Endodermal cell (in vitro differentiated cells): ENCODE measurements at regions not wholly inside any gene's neighbourhood (a gene's known extent, or its start where the extent isn't known, plus 50 kb on each side); places are given as distances from the start of the nearest gene placed in this dataset.

Experiments used
- DNase-seq: peaks from one replicate; pipeline ENCODE4 v3.0.0-alpha.2; 2017
- H3K27ac ChIP-seq: 2 replicates; pipeline ENCODE4 v1.5.1; 2013; ENCODE audit warnings: mild to moderate bottlenecking, low read depth, low read length, moderate library complexity
- H3K27me3 ChIP-seq: 2 replicates; pipeline ENCODE4 v1.6.1; 2013; ENCODE audit warnings: mild to moderate bottlenecking, low read length, moderate library complexity; ENCODE audit not compliant: insufficient read depth, control insufficient read depth, poor library complexity, severe bottlenecking
- H3K36me3 ChIP-seq: 2 replicates; pipeline ENCODE4 v1.7.0; 2013; ENCODE audit warnings: mild to moderate bottlenecking, low read length, moderate library complexity; ENCODE audit not compliant: control insufficient read depth, insufficient read depth
- H3K4me1 ChIP-seq: one replicate; pipeline ENCODE4 v1.7.0; 2013; ENCODE audit warnings: low read length; ENCODE audit not compliant: control insufficient read depth, insufficient read depth
- H3K4me3 ChIP-seq: 2 replicates; pipeline ENCODE4 v1.5.1; 2013; ENCODE audit warnings: mild to moderate bottlenecking, low read length, moderate library complexity
- H3K9ac ChIP-seq: 2 replicates; pipeline ENCODE4 v1.6.1; 2013; ENCODE audit warnings: mild to moderate bottlenecking, low read length, moderate library complexity; ENCODE audit not compliant: poor library complexity, severe bottlenecking; ENCODE audit errors: extremely low read depth
- H3K9me3 ChIP-seq: 2 replicates; pipeline ENCODE4 v1.6.1; 2013; ENCODE audit warnings: mild to moderate bottlenecking, low read length, moderate library complexity; ENCODE audit not compliant: control insufficient read depth
- H3K27ac Mint-ChIP-seq: 2 replicates; pipeline ENCODE4 v1.8.0; 2020; ENCODE audit warnings: mixed read lengths
- H3K27me3 Mint-ChIP-seq: 2 replicates; pipeline ENCODE4 v1.8.0; 2021; ENCODE audit warnings: mild to moderate bottlenecking, mixed read lengths; ENCODE audit not compliant: insufficient read depth
- H3K36me3 Mint-ChIP-seq: 2 replicates; pipeline ENCODE4 v1.8.0; 2020; ENCODE audit warnings: low read depth, mixed read lengths
- H3K4me1 Mint-ChIP-seq: 2 replicates; pipeline ENCODE4 v1.8.0; 2020; ENCODE audit warnings: mixed read lengths
- H3K4me3 Mint-ChIP-seq: 2 replicates; pipeline ENCODE4 v1.8.0; 2020; ENCODE audit warnings: mild to moderate bottlenecking, moderate library complexity, mixed read lengths
- H3K9me3 Mint-ChIP-seq: 2 replicates; pipeline ENCODE4 v1.8.0; 2020; ENCODE audit warnings: mild to moderate bottlenecking, mixed read lengths
- WGBS, 2 experiments: methylation state at CpG; one replicate each; pipeline versions ENCODE4 v1.1.5 to v1.1.7; 2013; ENCODE audit warnings: missing lambda C conversion rate in 2 of 2, mixed read lengths in 1 of 2; ENCODE audit not compliant: insufficient coverage in 1 of 2, insufficient read length in 1 of 2; 5-methylcytosine and 5-hydroxymethylcytosine counted together
- TF ChIP-seq, protein P1 (sequence below): fragments of 200-600 bp; sonication (generic); conservative IDR thresholded peaks from 2 replicates; pipeline ENCODE4 v1.5.0; 2021; ENCODE audit warnings: antibody characterized with exemption, mild to moderate bottlenecking

DNA sequence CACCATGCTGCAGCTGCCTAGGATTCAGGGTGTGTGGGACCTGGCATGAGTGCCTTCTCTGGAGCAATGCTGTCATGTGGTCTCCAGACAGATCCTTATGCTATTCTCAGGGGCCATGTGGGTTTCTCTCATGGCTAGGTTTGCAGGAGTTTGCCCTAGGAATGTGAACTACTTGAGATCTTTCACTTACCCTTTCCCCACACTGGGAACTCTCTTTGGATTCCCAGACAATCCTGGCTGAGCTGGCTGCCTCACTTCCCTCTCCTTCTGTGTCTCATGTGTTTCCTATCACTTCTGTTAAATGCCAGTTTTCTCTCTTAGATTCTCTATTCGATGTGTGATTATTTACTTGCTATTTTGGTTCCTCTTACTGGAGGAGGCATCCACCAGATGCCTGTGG, 270.2 kb upstream of the RASA1 start:
- DNase-seq, result no peak
- H3K27me3 Mint-ChIP-seq, result no peaks in the 10 kb centered on the region
- H3K9me3 ChIP-seq, result no peaks in the 10 kb centered on the region
- no peak overlapping the region for H3K27ac Mint-ChIP-seq
- 94% methylated on average over 1 of the region's 1 CpG; no CpG with 5 or more reads in 1 of the 2 experiments for WGBS, 2 experiments
- TF ChIP-seq, protein P1, sequence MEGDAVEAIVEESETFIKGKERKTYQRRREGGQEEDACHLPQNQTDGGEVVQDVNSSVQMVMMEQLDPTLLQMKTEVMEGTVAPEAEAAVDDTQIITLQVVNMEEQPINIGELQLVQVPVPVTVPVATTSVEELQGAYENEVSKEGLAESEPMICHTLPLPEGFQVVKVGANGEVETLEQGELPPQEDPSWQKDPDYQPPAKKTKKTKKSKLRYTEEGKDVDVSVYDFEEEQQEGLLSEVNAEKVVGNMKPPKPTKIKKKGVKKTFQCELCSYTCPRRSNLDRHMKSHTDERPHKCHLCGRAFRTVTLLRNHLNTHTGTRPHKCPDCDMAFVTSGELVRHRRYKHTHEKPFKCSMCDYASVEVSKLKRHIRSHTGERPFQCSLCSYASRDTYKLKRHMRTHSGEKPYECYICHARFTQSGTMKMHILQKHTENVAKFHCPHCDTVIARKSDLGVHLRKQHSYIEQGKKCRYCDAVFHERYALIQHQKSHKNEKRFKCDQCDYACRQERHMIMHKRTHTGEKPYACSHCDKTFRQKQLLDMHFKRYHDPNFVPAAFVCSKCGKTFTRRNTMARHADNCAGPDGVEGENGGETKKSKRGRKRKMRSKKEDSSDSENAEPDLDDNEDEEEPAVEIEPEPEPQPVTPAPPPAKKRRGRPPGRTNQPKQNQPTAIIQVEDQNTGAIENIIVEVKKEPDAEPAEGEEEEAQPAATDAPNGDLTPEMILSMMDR, result no peak
- no peak overlapping the region for H3K4me3 ChIP-seq
- H3K4me1 ChIP-seq, result no peaks in the 10 kb centered on the region
- H3K4me1 Mint-ChIP-seq, result no peaks in the 10 kb centered on the region
- no peak overlapping the region for H3K27ac ChIP-seq
- H3K4me3 Mint-ChIP-seq, result no peak overlapping the region
- H3K27me3 ChIP-seq, result no peaks in the 10 kb centered on the region
- no peaks in the 10 kb centered on the region for H3K36me3 ChIP-seq
- H3K36me3 Mint-ChIP-seq, result no peaks in the 10 kb centered on the region
- H3K9ac ChIP-seq, result no peak overlapping the region
- H3K9me3 Mint-ChIP-seq, result no peaks in the 10 kb centered on the region

DNA sequence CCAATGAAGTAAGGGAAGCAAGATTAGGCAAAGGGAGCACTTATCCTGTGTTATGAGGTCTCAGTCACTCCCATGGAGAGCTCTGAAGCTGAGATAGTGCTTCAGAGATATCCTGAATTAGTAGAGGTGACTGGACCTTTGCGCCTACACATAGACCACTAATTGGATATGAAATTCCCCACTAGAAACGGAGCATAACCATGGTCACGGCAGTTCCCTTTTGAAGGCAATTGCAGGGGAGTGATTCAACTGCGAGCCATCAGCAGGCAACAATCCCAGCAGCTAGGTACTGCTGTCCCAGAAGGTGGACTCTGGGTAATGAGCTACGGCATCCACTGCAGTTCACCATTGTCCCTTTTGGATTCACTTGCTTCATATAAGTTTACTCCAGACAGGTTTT, 267.7 kb upstream of the RASA1 start:
- no peaks in the 10 kb centered on the region for H3K36me3 Mint-ChIP-seq
- H3K27ac Mint-ChIP-seq, result no peak overlapping the region
- no peak overlapping the region for H3K9ac ChIP-seq
- no peaks in the 10 kb centered on the region for H3K27me3 ChIP-seq
- H3K27me3 Mint-ChIP-seq, result no peaks in the 10 kb centered on the region
- no peak overlapping the region for H3K27ac ChIP-seq
- WGBS, 2 experiments, result 94 to 95% methylated on average over 4 to 5 of the region's 5 CpGs
- no peak for DNase-seq
- H3K4me1 Mint-ChIP-seq, result no peaks in the 10 kb centered on the region
- no peaks in the 10 kb centered on the region for H3K9me3 ChIP-seq
- H3K4me3 ChIP-seq, result no peak overlapping the region
- H3K4me3 Mint-ChIP-seq, result no peak overlapping the region
- H3K9me3 Mint-ChIP-seq, result no peaks in the 10 kb centered on the region
- H3K36me3 ChIP-seq, result no peaks in the 10 kb centered on the region
- TF ChIP-seq, protein P1, result no peak
- no peaks in the 10 kb centered on the region for H3K4me1 ChIP-seq

DNA sequence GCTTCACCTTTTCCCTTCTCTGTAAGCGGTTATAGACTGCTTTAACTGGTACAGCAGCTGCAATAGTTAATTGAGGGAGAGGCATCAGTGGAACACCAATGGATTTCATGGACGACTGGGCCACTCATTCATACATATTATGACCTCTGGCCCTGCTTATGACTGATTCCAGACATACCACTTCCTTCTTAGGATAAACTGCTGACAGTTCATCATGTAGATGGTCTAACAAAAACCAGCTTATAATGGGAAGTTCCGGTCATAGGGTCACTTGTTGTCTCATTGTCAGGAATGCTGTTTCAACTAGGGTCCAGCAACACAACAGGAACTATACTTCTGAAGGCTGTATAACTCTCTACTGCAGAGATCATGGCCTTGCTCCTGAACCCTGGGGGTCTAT, 265.2 kb upstream of the RASA1 start:
- Histone ChIP-seq H3K9me3 (no peaks in the 10 kb centered on the region), H3K27ac (no peak overlapping the region), H3K4me3 (no peak overlapping the region), H3K27me3 (no peaks in the 10 kb centered on the region), H3K9ac (no peak overlapping the region), H3K4me1 (no peaks in the 10 kb centered on the region), H3K36me3 (no peaks in the 10 kb centered on the region)
- no peaks in the 10 kb centered on the region for H3K4me1 Mint-ChIP-seq
- H3K27ac Mint-ChIP-seq, result no peak overlapping the region
- H3K27me3 Mint-ChIP-seq, result no peaks in the 10 kb centered on the region
- WGBS, 2 experiments, result 89 to 92% methylated on average over 3 of the region's 3 CpGs
- no peak overlapping the region for H3K4me3 Mint-ChIP-seq
- H3K9me3 Mint-ChIP-seq, result no peaks in the 10 kb centered on the region
- TF ChIP-seq, protein P1, result no peak
- no peaks in the 10 kb centered on the region for H3K36me3 Mint-ChIP-seq
- DNase-seq, result no peak
